ENCODE measurements at regions not wholly inside any gene's neighbourhood (a gene's known extent, or its start where the extent isn't known, plus 50 kb on each side); places are given as distances from the start of the nearest gene placed in this dataset.

DNA sequence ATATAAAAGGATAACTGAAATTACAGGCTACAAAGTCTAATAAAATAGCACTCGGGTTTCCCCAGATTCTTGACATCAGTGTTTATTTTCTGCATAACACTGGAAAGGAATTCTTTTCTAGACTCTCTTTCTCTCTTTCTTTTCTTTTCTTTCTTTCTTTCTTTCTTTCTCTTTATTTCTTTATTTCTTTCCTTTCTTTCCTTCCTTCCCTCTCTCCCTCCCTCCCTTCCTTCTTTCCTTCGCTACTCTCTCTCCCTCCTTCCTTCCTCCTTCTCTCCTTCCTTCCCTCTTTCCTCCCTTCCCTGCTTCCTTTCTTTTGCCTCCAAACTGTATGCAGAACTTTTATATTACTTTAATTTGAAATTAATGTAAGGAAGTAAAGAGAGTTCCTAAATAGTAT lies 64.5 kb upstream of the GPR45 start:
- H3K27ac Mint-ChIP-seq: peak overlapping the region; percentile 93
- no peak overlapping the region for H2AFZ ChIP-seq (ENCODE audit: insufficient read depth, low read depth, low read length, poor library complexity, severe bottlenecking)
- H3K4me2 ChIP-seq (replicated peaks; ENCODE audit: low read depth, low read length, poor library complexity, severe bottlenecking): peak overlapping the region; percentile 71
- intact Hi-C loops (cut with micrococcal nuclease): loop anchor here (5.0 kb wide), 2 partner anchors 35 to 60 kb away; no protein-coding TSS in a partner anchor
- H3K27me3 ChIP-seq (replicated peaks in 1 of 4; ENCODE audit: control extremely low read depth in 1 of 4, control insufficient read depth in 3 of 4, insufficient read depth in 4 of 4, low read length in 3 of 4): no peaks in the 10 kb centered on the region
- ChIA-PET POLR2A (no interaction called here), CTCF (interaction anchor here (6.5 kb wide), 1 partner anchor 61 kb away, joined by 89 read pairs; no protein-coding TSS in a partner anchor)
- TF ChIP-seq EZH2 (IDR thresholded peaks at IDR 0.05; ENCODE audit: borderline replicate concordance, insufficient read depth, low read depth, low read length, poor library complexity, severe bottlenecking): no peak
- TF ChIP-seq, protein P1, sequence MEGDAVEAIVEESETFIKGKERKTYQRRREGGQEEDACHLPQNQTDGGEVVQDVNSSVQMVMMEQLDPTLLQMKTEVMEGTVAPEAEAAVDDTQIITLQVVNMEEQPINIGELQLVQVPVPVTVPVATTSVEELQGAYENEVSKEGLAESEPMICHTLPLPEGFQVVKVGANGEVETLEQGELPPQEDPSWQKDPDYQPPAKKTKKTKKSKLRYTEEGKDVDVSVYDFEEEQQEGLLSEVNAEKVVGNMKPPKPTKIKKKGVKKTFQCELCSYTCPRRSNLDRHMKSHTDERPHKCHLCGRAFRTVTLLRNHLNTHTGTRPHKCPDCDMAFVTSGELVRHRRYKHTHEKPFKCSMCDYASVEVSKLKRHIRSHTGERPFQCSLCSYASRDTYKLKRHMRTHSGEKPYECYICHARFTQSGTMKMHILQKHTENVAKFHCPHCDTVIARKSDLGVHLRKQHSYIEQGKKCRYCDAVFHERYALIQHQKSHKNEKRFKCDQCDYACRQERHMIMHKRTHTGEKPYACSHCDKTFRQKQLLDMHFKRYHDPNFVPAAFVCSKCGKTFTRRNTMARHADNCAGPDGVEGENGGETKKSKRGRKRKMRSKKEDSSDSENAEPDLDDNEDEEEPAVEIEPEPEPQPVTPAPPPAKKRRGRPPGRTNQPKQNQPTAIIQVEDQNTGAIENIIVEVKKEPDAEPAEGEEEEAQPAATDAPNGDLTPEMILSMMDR (IDR thresholded peaks at IDR 0.05): no peak
- peak overlapping the region; percentile 46 for H3K9ac ChIP-seq (ENCODE audit: low read length)
- H3K9me3 ChIP-seq (ENCODE audit: control extremely low read depth in 1 of 3, control insufficient read depth in 2 of 3, insufficient read depth in 1 of 3, low read length in 2 of 3): peaks cover 0 to 12% (median 9%) of the 10 kb centered on the region in 3 donors
- H3K4me1 Mint-ChIP-seq: peaks cover 77% of the 10 kb centered on the region
- peaks cover 9% of the 10 kb centered on the region for H3K9me3 Mint-ChIP-seq (ENCODE audit: insufficient read depth)
- peak overlapping the region in 1 of 5 experiments; percentile 56 for H3K4me3 ChIP-seq (ENCODE audit: control extremely low read depth in 1 of 5, extremely low read depth in 1 of 5, insufficient read depth in 1 of 5, low read depth in 2 of 5, low read length in 4 of 5)
- peaks cover 48 to 61% of the 10 kb centered on the region in 2 donors for H3K4me1 ChIP-seq (ENCODE audit: control insufficient read depth in 2 of 2, insufficient read depth in 2 of 2, low read length in 2 of 2)
- ATAC-seq (ENCODE audit: low read depth) (no peak), DNase-seq (no peak)
- H3K36me3 ChIP-seq (replicated peaks in 1 of 2; ENCODE audit: control extremely low read depth in 1 of 2, control insufficient read depth in 1 of 2, extremely low read depth in 1 of 2, insufficient read depth in 2 of 2, low read length in 1 of 2): no peaks in the 10 kb centered on the region
- H3K4me3 Mint-ChIP-seq: peak overlapping the region; percentile 79
- 72% methylated on average over 2 of the region's 2 CpGs for WGBS (ENCODE audit: insufficient coverage)
- H4K20me1 ChIP-seq (ENCODE audit: control insufficient read depth, insufficient read depth, low read length, poor library complexity, severe bottlenecking): no peaks in the 10 kb centered on the region
- H3K27me3 Mint-ChIP-seq: no peaks in the 10 kb centered on the region
- H3K27ac ChIP-seq (ENCODE audit: low read length in 2 of 2): peak overlapping the region; percentile 35 to 69
- H3K79me2 ChIP-seq (ENCODE audit: control insufficient read depth, insufficient read depth, low read length): no peaks in the 10 kb centered on the region

DNA sequence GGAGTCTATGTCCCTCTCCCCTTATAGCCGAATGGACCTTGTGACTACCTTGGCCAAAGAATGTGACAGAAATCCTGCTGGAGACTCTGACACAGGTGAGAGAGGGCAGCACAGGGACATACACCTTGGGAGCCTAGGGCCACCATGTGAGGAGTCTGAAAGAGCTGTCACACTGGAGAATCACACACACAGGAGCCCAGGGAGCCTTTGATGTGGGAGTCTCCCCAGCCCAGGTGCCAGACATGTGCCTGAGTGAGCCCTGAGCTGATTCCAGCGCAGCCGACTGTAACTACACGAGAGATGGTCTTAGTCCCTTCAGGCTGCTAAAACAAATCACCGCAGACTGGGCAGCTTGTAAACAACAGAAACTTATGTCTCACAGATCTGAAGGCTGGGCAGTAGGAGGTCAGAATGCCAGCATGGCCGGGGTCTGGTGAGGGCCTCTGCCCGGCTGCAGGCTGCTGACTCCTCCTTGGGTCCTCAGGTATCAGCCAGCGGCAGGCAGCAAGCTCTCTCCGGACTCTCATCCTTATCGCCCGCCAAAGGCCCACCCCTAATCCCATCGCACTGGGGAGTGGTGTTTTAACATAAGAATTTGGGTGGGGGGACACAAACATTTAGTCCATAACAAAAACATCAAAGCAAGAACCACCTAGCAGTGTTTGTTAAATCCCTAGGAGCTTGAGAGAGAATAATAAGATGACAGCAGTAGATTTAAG lies 63.8 kb upstream of the GPR45 start:
- peak overlapping the region; percentile 60 for H3K27ac Mint-ChIP-seq
- ATAC-seq (ENCODE audit: low read depth) (no peak), DNase-seq (no peak)
- Histone ChIP-seq H3K27ac (ENCODE audit: low read length in 2 of 2) (peak overlapping the region in 1 of 2 donors; percentile 22), H3K36me3 (replicated peaks in 1 of 2; ENCODE audit: control extremely low read depth in 1 of 2, control insufficient read depth in 1 of 2, extremely low read depth in 1 of 2, insufficient read depth in 2 of 2, low read length in 1 of 2) (no peaks in the 10 kb centered on the region), H2AFZ (ENCODE audit: insufficient read depth, low read depth, low read length, poor library complexity, severe bottlenecking) (no peak overlapping the region), H3K9ac (ENCODE audit: low read length) (no peak overlapping the region), H3K9me3 (ENCODE audit: control extremely low read depth in 1 of 3, control insufficient read depth in 2 of 3, insufficient read depth in 1 of 3, low read length in 2 of 3) (peaks cover 0 to 9% (median 5%) of the 10 kb centered on the region in 3 donors), H3K4me3 (ENCODE audit: control extremely low read depth in 1 of 5, extremely low read depth in 1 of 5, insufficient read depth in 1 of 5, low read depth in 2 of 5, low read length in 4 of 5) (no peak overlapping the region), H3K27me3 (replicated peaks in 1 of 4; ENCODE audit: control extremely low read depth in 1 of 4, control insufficient read depth in 3 of 4, insufficient read depth in 4 of 4, low read length in 3 of 4) (no peaks in the 10 kb centered on the region), H3K79me2 (ENCODE audit: control insufficient read depth, insufficient read depth, low read length) (no peaks in the 10 kb centered on the region), H4K20me1 (ENCODE audit: control insufficient read depth, insufficient read depth, low read length, poor library complexity, severe bottlenecking) (no peaks in the 10 kb centered on the region), H3K4me2 (replicated peaks; ENCODE audit: low read depth, low read length, poor library complexity, severe bottlenecking) (no peak overlapping the region), H3K4me1 (ENCODE audit: control insufficient read depth in 2 of 2, insufficient read depth in 2 of 2, low read length in 2 of 2) (peaks cover 48 to 61% of the 10 kb centered on the region in 2 donors)
- TF ChIP-seq EZH2 (IDR thresholded peaks at IDR 0.05; ENCODE audit: borderline replicate concordance, insufficient read depth, low read depth, low read length, poor library complexity, severe bottlenecking): no peak
- CTCF ChIA-PET: interaction anchor here (2.5 to 6.5 kb wide), 2 partner anchors 61 to 62 kb away, joined by 11 to 89 read pairs; no protein-coding TSS in a partner anchor
- H3K9me3 Mint-ChIP-seq (ENCODE audit: insufficient read depth): peaks cover 9% of the 10 kb centered on the region
- peaks cover 79% of the 10 kb centered on the region for H3K4me1 Mint-ChIP-seq
- POLR2A ChIA-PET: interaction anchor here (0.5 kb wide), 1 partner anchor 48 kb away, joined by 3 read pairs; no protein-coding TSS in a partner anchor
- no peaks in the 10 kb centered on the region for H3K27me3 Mint-ChIP-seq
- H3K4me3 Mint-ChIP-seq: peak overlapping the region; percentile 29
- intact Hi-C loops (cut with micrococcal nuclease): loop anchor here (5.0 kb wide), 2 partner anchors 35 to 60 kb away; no protein-coding TSS in a partner anchor
- WGBS (ENCODE audit: insufficient coverage): 88% methylated on average over 7 of the region's 12 CpGs
